OCI-LY1 (cell line): ENCODE measurements at regions not wholly inside any gene's neighbourhood (a gene's known extent, or its start where the extent isn't known, plus 50 kb on each side); places are given as distances from the start of the nearest gene placed in this dataset.

Experiments
- CTCF ChIP-seq: fragments of 200-600 bp; sonication (generic), shearing (Covaris generic); IDR thresholded peaks from 2 replicates; pipeline ENCODE4 v1.5.1; 2017; ENCODE audit warnings: mild to moderate bottlenecking, antibody characterized with exemption, low read length, moderate library complexity, mixed read lengths
- EZH2 ChIP-seq: fragments of 200-600 bp; sonication (generic), shearing (Covaris generic); IDR thresholded peaks from 2 replicates; pipeline ENCODE4 v1.8.0; 2017; ENCODE audit warnings: borderline replicate concordance, mixed run types, mild to moderate bottlenecking, antibody characterized with exemption, low read length, moderate library complexity, mixed read lengths

GRCh38 chr3:15860014-15860934 is 62.5 kb upstream of the ANKRD28 start:
- no peak for TF ChIP-seq CTCF
- TF ChIP-seq EZH2, result no peak
